IMR-90 (cell line): ENCODE measurements at regions not wholly inside any gene's neighbourhood (a gene's known extent, or its start where the extent isn't known, plus 50 kb on each side); places are given as distances from the start of the nearest gene placed in this dataset.
A peak's percentile ranks its signal among the peaks of the same experiment; 100 is the strongest.

ENCODE experiments used
- ATAC-seq: fragments of 200-7000 bp; cut with Tn5 transposase; 2 replicates; pipeline ENCODE4 v1.9.1; 2020; ENCODE audit warnings: low read depth, mild to moderate bottlenecking, moderate library complexity
- BruUV-seq: library from RNA; stranded (reverse); fragments of 400-500 nt; replicated peaks from 2 replicates; lab custom pipeline; 2021; lab: Mats Ljungman, UMichigan
- CTCF ChIA-PET: fragments of 300-600 bp; formaldehyde crosslinking; extraction: SDS; loops from one replicate; lab custom pipeline; 2021; ENCODE audit warnings: antibody characterized with exemption; lab: Yijun Ruan, JAX
- POLR2A ChIA-PET: fragments of 300-600 bp; sonication (Branson Sonifier 250); formaldehyde crosslinking; loops from one replicate; lab custom pipeline; 2022; ENCODE audit warnings: antibody characterized with exemption; ENCODE audit not compliant: unreplicated experiment; lab: Charles Lee
- DNase-seq: peaks from one replicate; pipeline ENCODE4 v3.0.0; 2013
- H2AFZ ChIP-seq: replicated peaks from 2 replicates; pipeline ENCODE3; 2013; ENCODE audit warnings: low read length, mild to moderate bottlenecking; ENCODE audit not compliant: poor library complexity
- H2AK5ac ChIP-seq: 2 replicates; pipeline ENCODE4 v1.6.1; 2013; ENCODE audit warnings: low read depth, low read length, inconsistent platforms
- H2AK9ac ChIP-seq: replicated peaks from 2 replicates; pipeline ENCODE3; 2013; ENCODE audit warnings: mild to moderate bottlenecking, low read depth, low read length, moderate library complexity; ENCODE audit not compliant: poor library complexity
- H2BK120ac ChIP-seq: 2 replicates; pipeline ENCODE4 v1.6.1; 2013; ENCODE audit warnings: low read depth, low read length, inconsistent platforms
- H2BK15ac ChIP-seq: 3 replicates; pipeline ENCODE4 v1.6.1; 2013; ENCODE audit warnings: low read depth, low read length, inconsistent platforms
- H2BK20ac ChIP-seq: 2 replicates; pipeline ENCODE4 v1.6.1; 2013; ENCODE audit warnings: low read depth, mild to moderate bottlenecking, inconsistent platforms, low read length, moderate library complexity
- H2BK5ac ChIP-seq: 2 replicates; pipeline ENCODE4 v1.6.1; 2013; ENCODE audit warnings: mild to moderate bottlenecking, low read depth, low read length, inconsistent platforms; ENCODE audit not compliant: poor library complexity, severe bottlenecking
- H3K14ac ChIP-seq: replicated peaks from 2 replicates; pipeline ENCODE4 v1.6.1; 2013; ENCODE audit warnings: low read depth, low read length, inconsistent platforms
- H3K18ac ChIP-seq: 2 replicates; pipeline ENCODE4 v1.6.1; 2013; ENCODE audit warnings: low read depth, low read length, control low read depth
- H3K23ac ChIP-seq: 2 replicates; pipeline ENCODE4 v1.6.1; 2013; ENCODE audit warnings: low read depth, low read length, inconsistent platforms
- H3K27ac ChIP-seq: 2 replicates; pipeline ENCODE4 v1.5.1; 2013; ENCODE audit warnings: mild to moderate bottlenecking, control low read depth, low read length; ENCODE audit not compliant: insufficient read depth
- H3K27me3 ChIP-seq: 2 replicates; pipeline ENCODE4 v1.6.1; 2013; ENCODE audit warnings: low read length; ENCODE audit not compliant: control insufficient read depth, insufficient read depth
- H3K36me3 ChIP-seq: 2 replicates; pipeline ENCODE4 v1.6.1; 2013; ENCODE audit warnings: low read length, mixed read lengths; ENCODE audit not compliant: control insufficient read depth, insufficient read depth
- H3K4ac ChIP-seq: 2 replicates; pipeline ENCODE4 v1.6.1; 2013; ENCODE audit warnings: low read depth, low read length, inconsistent platforms
- H3K4me1 ChIP-seq: 2 replicates; pipeline ENCODE4 v1.6.1; 2013; ENCODE audit warnings: low read length, mixed read lengths; ENCODE audit not compliant: control insufficient read depth, insufficient read depth
- H3K4me2 ChIP-seq: 2 replicates; pipeline ENCODE4 v1.6.1; 2013; ENCODE audit warnings: low read depth, mild to moderate bottlenecking, control low read depth, low read length, moderate library complexity
- H3K4me3 ChIP-seq: 2 replicates; pipeline ENCODE4 v1.5.1; 2013; ENCODE audit warnings: low read depth, mild to moderate bottlenecking, control low read depth, low read length, moderate library complexity; ENCODE audit not compliant: insufficient read depth
- H3K56ac ChIP-seq: 2 replicates; pipeline ENCODE4 v1.6.1; 2013; ENCODE audit warnings: low read length, inconsistent platforms; ENCODE audit not compliant: insufficient read depth; ENCODE audit errors: extremely low read depth
- H3K79me1 ChIP-seq, 2 experiments: 2 replicates each; pipeline ENCODE4 v1.6.1; 2013; ENCODE audit warnings: low read length in 2 of 2, inconsistent platforms in 1 of 2, low read depth in 1 of 2
- H3K9ac ChIP-seq: 2 replicates; pipeline ENCODE4 v1.6.1; 2013; ENCODE audit warnings: low read depth, low read length, control low read depth
- H3K9me1 ChIP-seq: 2 replicates; pipeline ENCODE4 v1.6.1; 2013; ENCODE audit warnings: low read length, inconsistent platforms; ENCODE audit not compliant: insufficient read depth
- H3K9me3 ChIP-seq: 2 replicates; pipeline ENCODE4 v1.6.1; 2013; ENCODE audit warnings: low read length; ENCODE audit not compliant: control insufficient read depth, insufficient read depth
- H4K20me1 ChIP-seq: 2 replicates; pipeline ENCODE4 v1.6.1; 2013; ENCODE audit warnings: low read length, inconsistent platforms; ENCODE audit not compliant: insufficient read depth
- H4K5ac ChIP-seq: 2 replicates; pipeline ENCODE4 v1.6.1; 2013; ENCODE audit warnings: mild to moderate bottlenecking, low read depth, low read length, control low read depth
- H4K8ac ChIP-seq, 2 experiments: 2 replicates each; pipeline ENCODE4 v1.6.1; 2013; ENCODE audit warnings: low read depth in 2 of 2, low read length in 2 of 2, control low read depth in 1 of 2, inconsistent platforms in 1 of 2
- H4K91ac ChIP-seq: 2 replicates; pipeline ENCODE4 v1.6.1; 2013; ENCODE audit warnings: low read depth, low read length, inconsistent platforms; ENCODE audit not compliant: insufficient read depth
- BHLHE40 ChIP-seq: fragments of 150-350 bp; IDR thresholded peaks from 2 replicates; pipeline ENCODE4 v1.6.1; 2016; ENCODE audit warnings: mild to moderate bottlenecking, low read depth, low read length
- FOS ChIP-seq: fragments of 150-350 bp; IDR thresholded peaks from 2 replicates; pipeline ENCODE4 v1.6.1; 2016; ENCODE audit warnings: low read depth, low read length
- MAFK ChIP-seq: IDR thresholded peaks from 2 replicates; pipeline ENCODE4 v1.6.1; 2012; ENCODE audit warnings: low read depth, low read length, improper control_type of control experiment
- MAZ ChIP-seq: IDR thresholded peaks from 2 replicates; pipeline ENCODE4 v1.6.1; 2012; ENCODE audit warnings: low read depth, mild to moderate bottlenecking, low read length, improper control_type of control experiment, moderate library complexity, borderline replicate concordance
- MXI1 ChIP-seq: IDR thresholded peaks from 2 replicates; pipeline ENCODE4 v1.6.1; 2012; ENCODE audit warnings: low read depth, mild to moderate bottlenecking, low read length, moderate library complexity, borderline replicate concordance
- NFE2L2 ChIP-seq: fragments of 150-350 bp; IDR thresholded peaks from 2 replicates; pipeline ENCODE4 v1.6.1; 2016; ENCODE audit warnings: low read depth, mild to moderate bottlenecking, low read length
- RAD21 ChIP-seq: IDR thresholded peaks from 2 replicates; pipeline ENCODE4 v1.6.1; 2012; ENCODE audit warnings: low read length, improper control_type of control experiment
- RCOR1 ChIP-seq: IDR thresholded peaks from 2 replicates; pipeline ENCODE4 v1.6.1; 2012; ENCODE audit warnings: mild to moderate bottlenecking, low read length, improper control_type of control experiment; ENCODE audit not compliant: insufficient replicate concordance
- RFX5 ChIP-seq: IDR thresholded peaks from 2 replicates; pipeline ENCODE4 v1.8.0; 2012; ENCODE audit warnings: low read depth, mild to moderate bottlenecking, low read length, moderate library complexity
- WGBS, 2 experiments: methylation state at CpG; one replicate each; pipeline versions ENCODE4 v1.1.5 to v1.1.7; 2013; ENCODE audit warnings: missing lambda C conversion rate in 2 of 2; ENCODE audit not compliant: insufficient read length in 1 of 2; ENCODE audit errors: extremely low coverage in 2 of 2; 5-methylcytosine and 5-hydroxymethylcytosine counted together
- dilution Hi-C: fragments of 300-500 bp; cut with HindIII; formaldehyde crosslinking; loops from one replicate; pipeline ENCODE4 v1.14.3; 2018; ENCODE audit warnings: low sequenced_read_pairs; ENCODE audit not compliant: unreplicated experiment
- in situ Hi-C: fragments of 300-500 bp; cut with MboI; formaldehyde crosslinking; loops from 3 replicates; pipeline ENCODE4 v1.14.3; 2019; ENCODE audit warnings: low sequenced_read_pairs, inconsistent platforms, mixed read lengths
- intact Hi-C: fragments of 100-400 bp; cut with micrococcal nuclease; formaldehyde crosslinking; loops from 2 replicates; pipeline ENCODE4 v1.10.0; 2022
- TF ChIP-seq, protein P1 (sequence below): fragments of 150-350 bp; IDR thresholded peaks from 2 replicates; pipeline ENCODE4 v1.6.1; 2017; ENCODE audit warnings: mild to moderate bottlenecking, antibody characterized with exemption, low read length, low read depth
- TF ChIP-seq, protein P2 (sequence below): fragments of 150-350 bp; IDR thresholded peaks from 2 replicates; pipeline ENCODE4 v1.6.1; 2016; ENCODE audit warnings: low read depth, mild to moderate bottlenecking, low read length, moderate library complexity, borderline replicate concordance
- TF ChIP-seq, protein P3 (sequence below): conservative IDR thresholded peaks from 2 replicates; pipeline ENCODE4 v1.5.1; 2012; ENCODE audit warnings: mild to moderate bottlenecking, low read depth, low read length, improper control_type of control experiment

DNA sequence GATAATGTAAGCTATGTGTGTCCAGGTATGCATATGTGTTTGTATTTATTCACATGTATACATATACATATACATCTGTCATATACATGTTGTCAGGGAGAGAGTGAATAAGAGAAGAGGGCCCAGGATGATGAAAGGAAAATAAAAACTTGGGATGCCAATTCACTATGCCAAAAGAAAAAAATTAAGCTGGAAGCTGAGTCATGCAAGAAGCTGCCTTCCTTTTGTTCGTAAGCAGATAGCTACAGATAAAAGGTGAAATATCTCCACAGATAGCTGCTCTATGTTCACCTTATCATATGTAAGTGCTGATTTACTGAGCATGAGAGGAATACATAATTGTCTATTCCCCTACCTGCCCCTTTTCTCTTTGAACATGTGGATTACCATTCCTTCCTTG is 579.9 kb downstream of the EPM2A start:
- no peak overlapping the region for H4K5ac ChIP-seq

More for the DNA sequence above, 579.9 kb downstream of the EPM2A start:
- Histone ChIP-seq H3K14ac (no peak overlapping the region), H3K4me2 (no peak overlapping the region), H3K18ac (no peak overlapping the region), H3K23ac (no peak overlapping the region), H3K4ac (no peak overlapping the region), H3K9me3 (peaks cover 6% of the 10 kb centered on the region), H2BK5ac (no peak overlapping the region), H2BK120ac (no peak overlapping the region), H3K27me3 (no peaks in the 10 kb centered on the region), H3K79me1 (no peaks in the 10 kb centered on the region), H2AK9ac (no peak overlapping the region), H3K9me1 (no peaks in the 10 kb centered on the region), H2AK5ac (no peak overlapping the region), H3K9ac (no peak overlapping the region), H2BK15ac (no peak overlapping the region), H3K36me3 (no peaks in the 10 kb centered on the region), H3K4me1 (no peaks in the 10 kb centered on the region), H3K56ac (no peak overlapping the region), H4K20me1 (no peaks in the 10 kb centered on the region), H3K4me3 (no peak overlapping the region), H4K8ac (no peak overlapping the region), H3K27ac (no peak overlapping the region), H2BK20ac (no peak overlapping the region), H2AFZ (no peak overlapping the region), H4K91ac (no peak overlapping the region)
- TF ChIP-seq RAD21 = no peak
- TF ChIP-seq, protein P1, sequence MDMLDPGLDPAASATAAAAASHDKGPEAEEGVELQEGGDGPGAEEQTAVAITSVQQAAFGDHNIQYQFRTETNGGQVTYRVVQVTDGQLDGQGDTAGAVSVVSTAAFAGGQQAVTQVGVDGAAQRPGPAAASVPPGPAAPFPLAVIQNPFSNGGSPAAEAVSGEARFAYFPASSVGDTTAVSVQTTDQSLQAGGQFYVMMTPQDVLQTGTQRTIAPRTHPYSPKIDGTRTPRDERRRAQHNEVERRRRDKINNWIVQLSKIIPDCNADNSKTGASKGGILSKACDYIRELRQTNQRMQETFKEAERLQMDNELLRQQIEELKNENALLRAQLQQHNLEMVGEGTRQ = no peak
- TF ChIP-seq MAFK = no peak
- no peak for TF ChIP-seq MAZ
- no peak for TF ChIP-seq RFX5
- TF ChIP-seq FOS = no peak
- no peak for TF ChIP-seq RCOR1
- no peak for TF ChIP-seq NFE2L2
- no peak for TF ChIP-seq MXI1
- no peak for TF ChIP-seq BHLHE40
- TF ChIP-seq, protein P2, sequence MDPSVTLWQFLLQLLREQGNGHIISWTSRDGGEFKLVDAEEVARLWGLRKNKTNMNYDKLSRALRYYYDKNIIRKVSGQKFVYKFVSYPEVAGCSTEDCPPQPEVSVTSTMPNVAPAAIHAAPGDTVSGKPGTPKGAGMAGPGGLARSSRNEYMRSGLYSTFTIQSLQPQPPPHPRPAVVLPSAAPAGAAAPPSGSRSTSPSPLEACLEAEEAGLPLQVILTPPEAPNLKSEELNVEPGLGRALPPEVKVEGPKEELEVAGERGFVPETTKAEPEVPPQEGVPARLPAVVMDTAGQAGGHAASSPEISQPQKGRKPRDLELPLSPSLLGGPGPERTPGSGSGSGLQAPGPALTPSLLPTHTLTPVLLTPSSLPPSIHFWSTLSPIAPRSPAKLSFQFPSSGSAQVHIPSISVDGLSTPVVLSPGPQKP = no peak
- TF ChIP-seq, protein P3, sequence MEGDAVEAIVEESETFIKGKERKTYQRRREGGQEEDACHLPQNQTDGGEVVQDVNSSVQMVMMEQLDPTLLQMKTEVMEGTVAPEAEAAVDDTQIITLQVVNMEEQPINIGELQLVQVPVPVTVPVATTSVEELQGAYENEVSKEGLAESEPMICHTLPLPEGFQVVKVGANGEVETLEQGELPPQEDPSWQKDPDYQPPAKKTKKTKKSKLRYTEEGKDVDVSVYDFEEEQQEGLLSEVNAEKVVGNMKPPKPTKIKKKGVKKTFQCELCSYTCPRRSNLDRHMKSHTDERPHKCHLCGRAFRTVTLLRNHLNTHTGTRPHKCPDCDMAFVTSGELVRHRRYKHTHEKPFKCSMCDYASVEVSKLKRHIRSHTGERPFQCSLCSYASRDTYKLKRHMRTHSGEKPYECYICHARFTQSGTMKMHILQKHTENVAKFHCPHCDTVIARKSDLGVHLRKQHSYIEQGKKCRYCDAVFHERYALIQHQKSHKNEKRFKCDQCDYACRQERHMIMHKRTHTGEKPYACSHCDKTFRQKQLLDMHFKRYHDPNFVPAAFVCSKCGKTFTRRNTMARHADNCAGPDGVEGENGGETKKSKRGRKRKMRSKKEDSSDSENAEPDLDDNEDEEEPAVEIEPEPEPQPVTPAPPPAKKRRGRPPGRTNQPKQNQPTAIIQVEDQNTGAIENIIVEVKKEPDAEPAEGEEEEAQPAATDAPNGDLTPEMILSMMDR = no peak
- in situ Hi-C loops (no loop called here), dilution Hi-C loops (no loop called here), intact Hi-C loops (no loop called here)
- ChIA-PET CTCF (no interaction called here), POLR2A (no interaction called here)
- DNase-seq (peak; percentile 5), ATAC-seq (no peak)
- no TSS peak for BruUV-seq
- no CpG with 5 or more reads among the region's 1 CpG for WGBS, 2 experiments
